GM19351 (cell line): ENCODE measurements at regions not wholly inside any gene's neighbourhood (a gene's known extent, or its start where the extent isn't known, plus 50 kb on each side); places are given as distances from the start of the nearest gene placed in this dataset.
A peak's percentile ranks its signal among the peaks of the same experiment; 100 is the strongest.

ENCODE experiments used
- ATAC-seq: cut with Tn5 transposase; IDR thresholded peaks from one replicate; pipeline ENCODE4 v1.9.1; 2021; ENCODE audit warnings: mild to moderate bottlenecking, moderate library complexity; ENCODE audit not compliant: unreplicated experiment

- no peak for ATAC-seq
Measured at GRCh38 chr5:68352166-68352565, 136.6 kb downstream of the PIK3R1 start.

- ATAC-seq = no peak
Measured at GRCh38 chr5:68353605-68354004, 138.0 kb downstream of the PIK3R1 start.

GRCh38 chr5:68354315-68354714 is 138.8 kb downstream of the PIK3R1 start:
- ATAC-seq = no peak

- no peak for ATAC-seq
Measured at GRCh38 chr5:68356216-68356615, 140.7 kb downstream of the PIK3R1 start.

GRCh38 chr5:68356623-68357022 is 141.1 kb downstream of the PIK3R1 start:
- no peak for ATAC-seq

GRCh38 chr5:68359699-68360098 is 144.1 kb downstream of the PIK3R1 start:
- ATAC-seq = no peak

- no peak for ATAC-seq
Measured at GRCh38 chr5:68362331-68362730, 146.8 kb downstream of the PIK3R1 start.

- no peak for ATAC-seq
Measured at GRCh38 chr5:68365889-68366288, 150.3 kb downstream of the PIK3R1 start.

GRCh38 chr5:68367287-68367686 is 151.7 kb downstream of the PIK3R1 start:
- no peak for ATAC-seq

- ATAC-seq = no peak
Measured at GRCh38 chr5:68367717-68368116, 152.2 kb downstream of the PIK3R1 start.

- ATAC-seq = no peak
Measured at GRCh38 chr5:68368311-68369022, 152.9 kb downstream of the PIK3R1 start.

- ATAC-seq = no peak
Measured at GRCh38 chr5:68369023-68369359, 153.4 kb downstream of the PIK3R1 start.

- ATAC-seq = peak; percentile 87
Measured at GRCh38 chr5:68369457-68370125, 154.0 kb downstream of the PIK3R1 start.

GRCh38 chr5:68370196-68370595 is 154.6 kb downstream of the PIK3R1 start:
- no peak for ATAC-seq

GRCh38 chr5:68371607-68372006 is 156.1 kb downstream of the PIK3R1 start:
- ATAC-seq = no peak

- ATAC-seq = no peak
Measured at GRCh38 chr5:68372161-68372560, 156.6 kb downstream of the PIK3R1 start.

- no peak for ATAC-seq
Measured at GRCh38 chr5:68373050-68373449, 157.5 kb downstream of the PIK3R1 start.

GRCh38 chr5:68374796-68375518 is 159.4 kb downstream of the PIK3R1 start:
- ATAC-seq = no peak

GRCh38 chr5:68375540-68375939 is 160.0 kb downstream of the PIK3R1 start:
- ATAC-seq = no peak

GRCh38 chr5:68376935-68377334 is 161.4 kb downstream of the PIK3R1 start:
- no peak for ATAC-seq

GRCh38 chr5:68377733-68378132 is 162.2 kb downstream of the PIK3R1 start:
- no peak for ATAC-seq

GRCh38 chr5:68378204-68378820 is 162.8 kb downstream of the PIK3R1 start:
- ATAC-seq = peak; percentile 77
